ENCODE measurements at regions not wholly inside any gene's neighbourhood (a gene's known extent, or its start where the extent isn't known, plus 50 kb on each side); places are given as distances from the start of the nearest gene placed in this dataset.

DNA sequence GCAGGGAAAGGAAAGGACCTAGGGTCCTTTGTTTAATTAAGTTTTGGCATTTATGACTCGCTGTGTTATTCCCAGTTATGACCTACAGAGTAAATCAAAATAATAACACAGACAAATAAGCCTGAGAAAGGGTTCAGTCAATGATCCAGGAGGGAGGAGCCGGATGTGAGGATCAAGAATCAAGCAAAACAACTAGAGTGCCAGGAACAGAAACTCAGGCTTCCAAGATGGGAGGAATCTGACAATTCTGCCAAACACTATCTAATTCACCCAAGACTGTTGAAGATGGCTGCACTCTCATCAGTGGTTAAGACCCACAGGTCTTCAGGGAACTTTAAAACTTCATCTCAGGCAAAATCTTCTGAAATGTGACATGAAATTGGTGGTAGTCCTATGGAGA lies 50.3 kb upstream of the PIP4K2A start:
- Histone ChIP-seq H3K9ac (ENCODE audit: control insufficient read depth, insufficient read depth, low read length) (no peak overlapping the region), H3K79me2 (ENCODE audit: control insufficient read depth, insufficient read depth, low read length) (no peaks in the 10 kb centered on the region), H4K20me1 (ENCODE audit: control insufficient read depth, insufficient read depth) (no peaks in the 10 kb centered on the region), H3K4me3 (no peak overlapping the region), H2AFZ (ENCODE audit: control insufficient read depth, low read depth, low read length) (no peak overlapping the region), H3K27ac (ENCODE audit: control insufficient read depth, insufficient read depth) (no peak overlapping the region), H3K4me2 (ENCODE audit: control insufficient read depth, insufficient read depth) (no peak overlapping the region), H3K4me1 (ENCODE audit: control insufficient read depth, insufficient read depth, low read length) (peaks cover 32% of the 10 kb centered on the region), H3K27me3 (replicated peaks in 1 of 2; ENCODE audit: control insufficient read depth in 2 of 2, insufficient read depth in 2 of 2, low read length in 1 of 2) (no peaks in the 10 kb centered on the region), H3K9me3 (replicated peaks; ENCODE audit: control insufficient read depth, insufficient read depth, low read length) (no peaks in the 10 kb centered on the region), H3K36me3 (ENCODE audit: control insufficient read depth in 2 of 2, insufficient read depth in 2 of 2, low read length in 1 of 2) (no peaks in the 10 kb centered on the region)
- in situ Hi-C loops (cut with MboI) (no loop called here), intact Hi-C loops (cut with micrococcal nuclease; ENCODE audit: unreplicated experiment) (loop anchor here (5.0 kb wide), 1 partner anchor 52 kb away; the partner anchor contains the start of gene PIP4K2A)
- FAIRE-seq = no peak
- TF ChIP-seq, protein P1, sequence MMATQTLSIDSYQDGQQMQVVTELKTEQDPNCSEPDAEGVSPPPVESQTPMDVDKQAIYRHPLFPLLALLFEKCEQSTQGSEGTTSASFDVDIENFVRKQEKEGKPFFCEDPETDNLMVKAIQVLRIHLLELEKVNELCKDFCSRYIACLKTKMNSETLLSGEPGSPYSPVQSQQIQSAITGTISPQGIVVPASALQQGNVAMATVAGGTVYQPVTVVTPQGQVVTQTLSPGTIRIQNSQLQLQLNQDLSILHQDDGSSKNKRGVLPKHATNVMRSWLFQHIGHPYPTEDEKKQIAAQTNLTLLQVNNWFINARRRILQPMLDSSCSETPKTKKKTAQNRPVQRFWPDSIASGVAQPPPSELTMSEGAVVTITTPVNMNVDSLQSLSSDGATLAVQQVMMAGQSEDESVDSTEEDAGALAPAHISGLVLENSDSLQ (IDR thresholded peaks at IDR 0.05) = no peak
- no peak for TF ChIP-seq KLF5 (IDR thresholded peaks at IDR 0.05; ENCODE audit: partially characterized antibody)
- no peak for TF ChIP-seq RELA (IDR thresholded peaks at IDR 0.05; ENCODE audit: borderline replicate concordance, partially characterized antibody)
- TF ChIP-seq, protein P2, sequence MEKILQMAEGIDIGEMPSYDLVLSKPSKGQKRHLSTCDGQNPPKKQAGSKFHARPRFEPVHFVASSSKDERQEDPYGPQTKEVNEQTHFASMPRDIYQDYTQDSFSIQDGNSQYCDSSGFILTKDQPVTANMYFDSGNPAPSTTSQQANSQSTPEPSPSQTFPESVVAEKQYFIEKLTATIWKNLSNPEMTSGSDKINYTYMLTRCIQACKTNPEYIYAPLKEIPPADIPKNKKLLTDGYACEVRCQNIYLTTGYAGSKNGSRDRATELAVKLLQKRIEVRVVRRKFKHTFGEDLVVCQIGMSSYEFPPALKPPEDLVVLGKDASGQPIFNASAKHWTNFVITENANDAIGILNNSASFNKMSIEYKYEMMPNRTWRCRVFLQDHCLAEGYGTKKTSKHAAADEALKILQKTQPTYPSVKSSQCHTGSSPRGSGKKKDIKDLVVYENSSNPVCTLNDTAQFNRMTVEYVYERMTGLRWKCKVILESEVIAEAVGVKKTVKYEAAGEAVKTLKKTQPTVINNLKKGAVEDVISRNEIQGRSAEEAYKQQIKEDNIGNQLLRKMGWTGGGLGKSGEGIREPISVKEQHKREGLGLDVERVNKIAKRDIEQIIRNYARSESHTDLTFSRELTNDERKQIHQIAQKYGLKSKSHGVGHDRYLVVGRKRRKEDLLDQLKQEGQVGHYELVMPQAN (conservative IDR thresholded peaks at IDR 0.05) = no peak
- no peak for TF ChIP-seq HDGF (IDR thresholded peaks at IDR 0.05)
- no peak for TF ChIP-seq IKZF1 (conservative IDR thresholded peaks at IDR 0.05)
- no peak for TF ChIP-seq ZBED1 (IDR thresholded peaks at IDR 0.05; ENCODE audit: borderline replicate concordance)
- TF ChIP-seq, protein P3, sequence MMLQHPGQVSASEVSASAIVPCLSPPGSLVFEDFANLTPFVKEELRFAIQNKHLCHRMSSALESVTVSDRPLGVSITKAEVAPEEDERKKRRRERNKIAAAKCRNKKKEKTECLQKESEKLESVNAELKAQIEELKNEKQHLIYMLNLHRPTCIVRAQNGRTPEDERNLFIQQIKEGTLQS (IDR thresholded peaks at IDR 0.05; ENCODE audit: borderline replicate concordance, extremely low read depth, low read depth, low read length) = no peak
- TF ChIP-seq IRF4 (IDR thresholded peaks at IDR 0.05; ENCODE audit: low read depth, low read length) = no peak
- TF ChIP-seq, protein P4, sequence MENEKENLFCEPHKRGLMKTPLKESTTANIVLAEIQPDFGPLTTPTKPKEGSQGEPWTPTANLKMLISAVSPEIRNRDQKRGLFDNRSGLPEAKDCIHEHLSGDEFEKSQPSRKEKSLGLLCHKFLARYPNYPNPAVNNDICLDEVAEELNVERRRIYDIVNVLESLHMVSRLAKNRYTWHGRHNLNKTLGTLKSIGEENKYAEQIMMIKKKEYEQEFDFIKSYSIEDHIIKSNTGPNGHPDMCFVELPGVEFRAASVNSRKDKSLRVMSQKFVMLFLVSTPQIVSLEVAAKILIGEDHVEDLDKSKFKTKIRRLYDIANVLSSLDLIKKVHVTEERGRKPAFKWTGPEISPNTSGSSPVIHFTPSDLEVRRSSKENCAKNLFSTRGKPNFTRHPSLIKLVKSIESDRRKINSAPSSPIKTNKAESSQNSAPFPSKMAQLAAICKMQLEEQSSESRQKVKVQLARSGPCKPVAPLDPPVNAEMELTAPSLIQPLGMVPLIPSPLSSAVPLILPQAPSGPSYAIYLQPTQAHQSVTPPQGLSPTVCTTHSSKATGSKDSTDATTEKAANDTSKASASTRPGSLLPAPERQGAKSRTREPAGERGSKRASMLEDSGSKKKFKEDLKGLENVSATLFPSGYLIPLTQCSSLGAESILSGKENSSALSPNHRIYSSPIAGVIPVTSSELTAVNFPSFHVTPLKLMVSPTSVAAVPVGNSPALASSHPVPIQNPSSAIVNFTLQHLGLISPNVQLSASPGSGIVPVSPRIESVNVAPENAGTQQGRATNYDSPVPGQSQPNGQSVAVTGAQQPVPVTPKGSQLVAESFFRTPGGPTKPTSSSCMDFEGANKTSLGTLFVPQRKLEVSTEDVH (IDR thresholded peaks at IDR 0.05; ENCODE audit: low read depth, partially characterized antibody) = no peak
- TF ChIP-seq SUZ12 (IDR thresholded peaks at IDR 0.05; ENCODE audit: unreplicated experiment) = no peak
- TF ChIP-seq TARDBP (IDR thresholded peaks at IDR 0.05; ENCODE audit: borderline replicate concordance) = no peak
- TF ChIP-seq HDAC2 (IDR thresholded peaks at IDR 0.05) = no peak
- TF ChIP-seq, protein P5, sequence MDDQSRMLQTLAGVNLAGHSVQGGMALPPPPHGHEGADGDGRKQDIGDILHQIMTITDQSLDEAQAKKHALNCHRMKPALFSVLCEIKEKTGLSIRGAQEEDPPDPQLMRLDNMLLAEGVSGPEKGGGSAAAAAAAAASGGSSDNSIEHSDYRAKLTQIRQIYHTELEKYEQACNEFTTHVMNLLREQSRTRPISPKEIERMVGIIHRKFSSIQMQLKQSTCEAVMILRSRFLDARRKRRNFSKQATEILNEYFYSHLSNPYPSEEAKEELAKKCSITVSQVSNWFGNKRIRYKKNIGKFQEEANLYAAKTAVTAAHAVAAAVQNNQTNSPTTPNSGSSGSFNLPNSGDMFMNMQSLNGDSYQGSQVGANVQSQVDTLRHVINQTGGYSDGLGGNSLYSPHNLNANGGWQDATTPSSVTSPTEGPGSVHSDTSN (IDR thresholded peaks at IDR 0.05; ENCODE audit: insufficient replicate concordance, low read depth, low read length) = no peak
- TF ChIP-seq ZZZ3 (IDR thresholded peaks at IDR 0.05; ENCODE audit: control insufficient read depth, insufficient read length, low read depth) = no peak
- TF ChIP-seq GATAD2B (conservative IDR thresholded peaks at IDR 0.05; ENCODE audit: low read depth) = no peak
- POLR2A ChIA-PET = no interaction called here
- no peak for DNase-seq (ENCODE audit: low read depth, low spot score)
- RAD21 ChIA-PET (ENCODE audit: unreplicated experiment) = no interaction called here
- 100% methylated on average over 2 of the region's 2 CpGs for WGBS (ENCODE audit: insufficient coverage, insufficient replicate concordance, low lambda C conversion rate, missing lambda C conversion rate)
- SMC1A ChIA-PET (ENCODE audit: uncharacterized antibody, unreplicated experiment) = interaction anchor here (0.9 to 2.2 kb wide), 4 partner anchors 14 to 102 kb away, joined by 3 to 9 read pairs (median 6); no protein-coding TSS in a partner anchor
- CTCF ChIA-PET = interaction anchor here (0.9 kb wide), 1 partner anchor 15 kb away, joined by 4 read pairs; no protein-coding TSS in a partner anchor
- no peak for ATAC-seq
- no TSS peak for BruUV-seq (replicated peaks)
